NT2/D1 (cell line): ENCODE measurements at regions not wholly inside any gene's neighbourhood (a gene's known extent, or its start where the extent isn't known, plus 50 kb on each side); places are given as distances from the start of the nearest gene placed in this dataset.

Source experiments
- DNase-seq: peaks from one replicate; pipeline ENCODE4 v3.0.0-alpha.2; 2011; ENCODE audit warnings: low read depth, low spot score
- H3K27me3 ChIP-seq: 2 replicates; pipeline ENCODE4 v1.6.0; 2011; ENCODE audit warnings: mild to moderate bottlenecking; ENCODE audit not compliant: insufficient read length, insufficient read depth
- H3K36me3 ChIP-seq: 2 replicates; pipeline ENCODE4 v1.6.1; 2011; ENCODE audit warnings: mild to moderate bottlenecking, low read length, mixed read lengths; ENCODE audit not compliant: insufficient read depth, insufficient read length
- H3K4me1 ChIP-seq: 2 replicates; pipeline ENCODE4 v1.5.1; 2011; ENCODE audit not compliant: insufficient read depth, insufficient read length
- H3K4me3 ChIP-seq: 2 replicates; pipeline ENCODE4 v1.5.1; 2011; ENCODE audit warnings: low read depth; ENCODE audit not compliant: insufficient read length
- H3K9ac ChIP-seq: 2 replicates; pipeline ENCODE4 v1.6.0; 2011; ENCODE audit warnings: low read depth; ENCODE audit not compliant: insufficient read length
- H3K9me3 ChIP-seq: 2 replicates; pipeline ENCODE4 v1.5.1; 2011; ENCODE audit warnings: mild to moderate bottlenecking, low read length; ENCODE audit not compliant: insufficient read depth
- SUZ12 ChIP-seq: IDR thresholded peaks from 2 replicates; pipeline ENCODE4 v1.6.1; 2011; ENCODE audit not compliant: insufficient read length, insufficient read depth; ENCODE audit errors: extremely low read depth
- YY1 ChIP-seq: IDR thresholded peaks from 2 replicates; pipeline ENCODE4 v1.6.1; 2011; ENCODE audit not compliant: insufficient read length, insufficient read depth
- ZNF274 ChIP-seq: IDR thresholded peaks from 2 replicates; pipeline ENCODE4 v1.6.1; 2011; ENCODE audit warnings: mild to moderate bottlenecking, low read depth, low read length

DNA sequence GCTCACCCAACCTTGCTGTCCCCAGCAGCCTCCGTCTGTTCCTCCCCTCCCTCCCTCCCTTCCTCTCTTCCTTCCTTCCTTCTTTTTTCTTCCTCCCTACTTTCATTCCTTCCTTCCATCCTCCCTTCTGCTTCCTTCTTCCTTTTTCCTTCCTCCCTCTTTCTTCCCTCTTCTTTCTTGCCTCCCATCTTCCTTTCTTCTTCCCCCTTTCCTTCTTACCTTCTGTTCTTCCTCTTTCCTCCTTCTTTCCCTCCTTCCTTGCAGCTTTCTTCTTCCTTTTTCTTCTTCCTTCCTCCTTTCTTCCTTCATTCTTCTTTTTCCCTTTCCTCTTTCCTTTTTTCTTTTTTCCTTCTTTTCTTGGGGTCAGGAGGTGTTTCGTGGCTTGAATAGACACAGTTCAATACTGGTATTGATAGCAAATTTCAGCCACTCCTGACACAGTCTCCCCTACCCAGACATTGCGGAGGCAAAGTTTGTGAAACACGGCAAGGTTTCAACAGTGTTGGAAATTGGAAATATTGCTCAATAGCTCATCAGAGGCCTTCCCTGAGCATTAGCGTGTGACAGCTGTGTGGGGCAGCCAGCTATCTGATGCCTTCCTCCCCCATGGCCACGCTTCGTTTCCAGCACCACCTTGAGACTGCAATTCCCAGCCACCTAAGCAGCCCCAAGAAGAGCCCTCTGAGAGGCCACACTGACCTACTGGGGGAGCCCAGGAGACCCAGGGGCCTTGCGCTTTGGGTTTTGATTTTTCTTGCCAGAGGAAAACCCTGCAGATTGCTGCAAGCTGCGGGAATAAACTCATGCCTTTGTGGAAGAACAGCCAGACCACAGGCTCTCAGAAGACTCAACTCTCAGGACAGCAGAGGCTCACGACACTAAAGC is 82.2 kb downstream of the KLF15 start:
- Histone ChIP-seq H3K27me3 (no peaks in the 10 kb centered on the region), H3K9me3 (no peaks in the 10 kb centered on the region), H3K36me3 (no peaks in the 10 kb centered on the region), H3K9ac (no peak overlapping the region), H3K4me1 (peaks cover 4% of the 10 kb centered on the region), H3K4me3 (no peak overlapping the region)
- DNase-seq = no peak
- TF ChIP-seq YY1 (no peak), SUZ12 (no peak), ZNF274 (no peak)

DNA sequence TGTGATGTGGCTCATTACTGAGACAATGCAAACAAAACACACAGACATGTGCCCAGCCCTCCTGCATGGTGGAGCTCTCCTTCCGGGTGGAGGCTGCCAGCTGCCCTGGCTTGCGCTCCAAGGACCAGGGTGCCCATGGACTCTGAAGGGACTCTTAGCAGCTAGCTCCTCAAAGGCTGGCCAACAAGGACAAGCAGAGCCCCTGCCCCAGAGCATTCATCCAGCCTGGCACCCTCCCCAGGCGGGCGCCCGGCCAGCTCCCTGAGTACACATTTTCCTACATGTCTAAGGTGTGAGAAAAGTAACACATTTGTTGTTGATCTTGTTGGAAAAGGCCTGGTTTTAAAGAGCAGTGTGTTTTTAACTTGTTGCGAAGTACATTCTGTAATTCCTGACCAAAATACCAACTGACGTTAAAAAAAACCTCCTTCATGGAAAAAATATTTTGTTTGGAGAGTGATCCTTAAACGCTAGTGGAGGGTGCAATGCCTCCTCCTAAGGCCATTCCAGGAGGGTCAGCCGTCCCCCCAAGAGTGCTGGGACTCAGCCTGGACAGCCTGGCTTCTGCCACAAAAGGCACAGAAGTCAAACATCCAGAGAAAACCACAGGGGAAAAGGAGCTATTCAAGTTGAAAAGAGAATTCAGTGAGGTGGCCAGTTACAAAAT is 86.9 kb downstream of the KLF15 start:
- DNase-seq = no peak
- Histone ChIP-seq H3K27me3 (no peaks in the 10 kb centered on the region), H3K36me3 (no peaks in the 10 kb centered on the region), H3K9me3 (no peaks in the 10 kb centered on the region), H3K9ac (no peak overlapping the region), H3K4me3 (no peak overlapping the region), H3K4me1 (peaks cover 17% of the 10 kb centered on the region)
- TF ChIP-seq SUZ12 (no peak), YY1 (no peak), ZNF274 (no peak)

DNA sequence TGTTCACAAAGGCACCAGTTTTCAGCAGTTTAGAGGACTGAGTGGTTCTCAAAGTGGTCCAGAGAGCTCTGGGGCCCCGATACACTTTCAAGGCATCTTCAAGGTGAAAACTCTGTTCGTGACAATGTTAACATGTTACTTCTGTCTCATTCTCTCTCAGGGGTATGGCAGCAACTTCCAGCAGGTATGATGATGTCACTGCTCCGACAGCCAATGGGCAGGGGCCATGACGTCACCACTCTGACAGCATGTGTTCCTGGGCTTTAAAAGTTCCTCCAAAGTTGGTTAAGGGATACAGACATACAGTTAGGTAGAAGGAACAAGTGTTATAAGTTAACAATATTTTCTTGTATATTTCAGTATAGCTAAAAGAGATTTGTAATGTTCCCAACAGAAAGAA is 87.9 kb downstream of the KLF15 start:
- Histone ChIP-seq H3K9ac (no peak overlapping the region), H3K9me3 (no peaks in the 10 kb centered on the region), H3K27me3 (no peaks in the 10 kb centered on the region), H3K4me1 (peaks cover 17% of the 10 kb centered on the region), H3K4me3 (no peak overlapping the region), H3K36me3 (no peaks in the 10 kb centered on the region)
- TF ChIP-seq SUZ12 (no peak), ZNF274 (no peak), YY1 (no peak)
- DNase-seq = no peak

DNA sequence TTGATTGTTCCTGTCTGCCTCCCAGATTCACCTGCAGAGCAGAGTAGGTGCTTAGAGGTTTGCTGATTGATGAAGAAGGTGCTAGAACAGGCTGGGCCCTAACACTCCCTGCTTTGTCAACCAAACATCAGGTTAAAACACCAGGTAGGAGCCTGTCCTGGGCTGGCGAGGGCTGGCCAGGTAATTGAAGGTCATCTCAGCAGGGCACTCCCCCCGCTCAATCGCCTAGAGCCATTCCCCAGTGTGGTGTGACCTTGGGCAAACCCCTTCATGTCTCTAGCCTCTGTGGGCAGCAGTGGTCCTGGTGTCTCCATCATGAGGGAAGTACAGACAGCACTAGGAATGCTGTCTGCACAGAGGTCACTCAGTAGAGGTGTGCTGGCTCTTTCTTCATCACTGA is 88.3 kb downstream of the KLF15 start:
- Histone ChIP-seq H3K4me1 (peaks cover 15% of the 10 kb centered on the region), H3K36me3 (no peaks in the 10 kb centered on the region), H3K9ac (no peak overlapping the region), H3K9me3 (no peaks in the 10 kb centered on the region), H3K27me3 (no peaks in the 10 kb centered on the region), H3K4me3 (no peak overlapping the region)
- no peak for DNase-seq
- TF ChIP-seq SUZ12 (no peak), ZNF274 (no peak)

DNA sequence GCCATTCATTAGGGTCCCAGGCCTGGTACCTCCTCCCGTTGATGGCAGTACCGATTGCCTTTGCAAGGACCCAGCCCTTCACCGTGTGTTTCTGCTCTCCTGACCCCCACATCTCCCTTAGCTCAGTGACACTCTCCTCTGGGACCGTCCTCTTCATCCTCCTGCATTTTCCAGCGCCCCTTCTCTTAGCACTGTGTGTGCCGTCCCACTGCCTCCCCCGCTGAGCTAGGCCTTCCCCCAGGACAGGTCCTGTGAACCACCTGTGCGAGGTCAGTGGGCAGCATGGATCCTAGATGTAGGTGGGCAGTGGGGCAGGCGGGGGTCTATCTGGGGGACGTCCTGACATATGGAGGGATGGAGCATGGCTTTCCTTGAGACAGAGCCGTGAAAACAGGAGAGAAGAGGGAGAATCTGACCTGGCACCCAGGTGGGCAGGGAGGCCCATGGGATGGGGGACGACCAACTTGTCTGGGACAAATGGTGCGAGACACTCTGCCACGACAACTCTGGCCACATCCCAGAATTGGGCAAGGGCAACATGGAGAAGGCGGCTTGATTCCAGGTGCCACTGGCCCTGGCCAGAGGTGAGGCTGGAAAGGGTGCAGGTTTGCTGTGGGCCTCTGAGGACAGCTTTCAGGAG is 87.7 kb upstream of the ALDH1L1 start:
- no peaks in the 10 kb centered on the region for H3K36me3 ChIP-seq
- TF ChIP-seq YY1 (no peak), SUZ12 (no peak), ZNF274 (no peak)
- no peaks in the 10 kb centered on the region for H3K9me3 ChIP-seq
- peak overlapping the region; percentile 60 for H3K4me3 ChIP-seq
- H3K4me1 ChIP-seq = peaks cover 13% of the 10 kb centered on the region
- H3K9ac ChIP-seq = peak overlapping the region; percentile 88
- H3K27me3 ChIP-seq = no peaks in the 10 kb centered on the region
- no peak for DNase-seq

DNA sequence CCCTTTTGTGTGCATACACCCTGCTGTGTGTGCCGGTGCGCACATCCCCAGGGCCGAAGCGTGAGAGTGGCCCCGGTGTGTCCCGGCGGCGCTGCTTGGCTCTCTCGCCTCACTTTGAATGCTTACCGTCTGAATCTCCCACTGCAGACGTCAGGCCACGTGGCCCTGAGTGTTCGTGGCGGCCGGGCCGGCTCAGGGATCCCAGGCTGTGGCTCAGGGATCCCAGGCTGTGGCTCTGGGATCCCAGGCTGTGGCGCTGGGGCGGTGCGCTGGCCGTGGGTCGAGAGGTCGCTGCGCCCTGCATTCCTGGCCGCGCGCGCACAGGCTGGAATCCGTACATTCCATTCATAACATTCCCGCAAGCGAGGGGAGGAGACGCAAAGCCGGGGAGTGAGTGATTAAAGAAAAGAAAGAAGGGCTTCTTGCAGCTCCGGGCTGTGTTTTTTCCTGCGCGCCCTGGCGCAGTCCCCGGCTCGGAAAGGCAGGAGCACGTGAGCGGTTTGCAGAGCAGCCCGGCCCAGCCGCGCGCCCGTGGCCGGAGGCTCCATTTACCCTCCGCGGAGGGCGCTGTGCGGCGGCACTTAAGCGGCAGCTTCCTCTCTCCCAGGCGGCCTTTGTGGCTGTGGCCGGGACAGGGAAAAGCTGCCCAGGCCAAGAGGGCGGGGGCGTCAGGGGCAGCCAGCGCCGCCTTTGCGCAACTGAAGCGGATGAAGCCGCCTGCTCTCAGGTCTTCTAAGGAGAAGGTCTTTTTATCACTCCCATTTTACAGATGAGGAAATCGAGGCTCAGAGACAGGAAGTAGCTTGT is 87.0 kb upstream of the ALDH1L1 start:
- H3K4me1 ChIP-seq = peaks cover 13% of the 10 kb centered on the region
- H3K36me3 ChIP-seq = no peaks in the 10 kb centered on the region
- no peaks in the 10 kb centered on the region for H3K9me3 ChIP-seq
- peak overlapping the region; percentile 60 for H3K4me3 ChIP-seq
- peak; percentile 88 for DNase-seq
- no peaks in the 10 kb centered on the region for H3K27me3 ChIP-seq
- TF ChIP-seq SUZ12 (no peak), ZNF274 (no peak), YY1 (no peak)
- peak overlapping the region; percentile 88 for H3K9ac ChIP-seq

DNA sequence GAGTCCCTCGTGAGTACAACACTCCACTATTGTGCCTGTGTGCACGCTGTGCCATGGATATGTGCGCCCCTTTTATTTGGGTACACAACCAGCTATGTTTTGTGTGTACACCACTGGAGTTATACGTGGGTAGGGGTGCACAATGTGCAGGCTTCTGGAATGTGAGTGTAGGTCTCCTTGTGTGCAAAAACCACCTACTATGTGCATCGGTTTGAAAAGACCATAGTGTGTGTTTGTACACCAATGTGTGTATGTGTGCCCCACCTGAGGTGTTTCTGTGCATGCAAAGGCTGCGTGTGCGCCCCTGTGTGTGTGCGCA is 86.4 kb upstream of the ALDH1L1 start:
- Histone ChIP-seq H3K9me3 (no peaks in the 10 kb centered on the region), H3K36me3 (no peaks in the 10 kb centered on the region), H3K4me3 (peak overlapping the region; percentile 60), H3K4me1 (peaks cover 13% of the 10 kb centered on the region), H3K9ac (peak overlapping the region; percentile 88), H3K27me3 (no peaks in the 10 kb centered on the region)
- no peak for TF ChIP-seq YY1
- TF ChIP-seq ZNF274 = no peak
- no peak for TF ChIP-seq SUZ12
- no peak for DNase-seq
